ENCODE measurements at regions not wholly inside any gene's neighbourhood (a gene's known extent, or its start where the extent isn't known, plus 50 kb on each side); places are given as distances from the start of the nearest gene placed in this dataset.

DNA sequence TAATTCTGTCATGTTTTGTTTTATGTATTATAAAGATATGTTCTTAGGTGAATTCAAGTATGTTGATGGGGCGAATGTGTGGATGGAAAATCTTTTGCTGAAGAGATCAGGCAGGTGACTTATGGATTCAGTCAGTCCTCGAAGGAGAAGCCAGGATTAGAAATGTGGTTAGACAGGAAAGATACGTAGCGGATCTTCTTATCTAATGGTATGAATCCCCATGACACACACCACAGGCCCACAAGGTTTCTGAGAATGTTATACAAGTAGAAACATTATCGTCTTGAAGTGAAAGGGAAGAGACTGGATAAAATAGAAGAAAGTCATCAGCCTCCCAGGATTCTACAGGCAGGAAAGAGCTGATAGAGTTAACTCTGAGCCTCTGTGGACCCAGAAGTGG is 69.0 kb upstream of the RFXAP start:
- TF ChIP-seq, protein P1, sequence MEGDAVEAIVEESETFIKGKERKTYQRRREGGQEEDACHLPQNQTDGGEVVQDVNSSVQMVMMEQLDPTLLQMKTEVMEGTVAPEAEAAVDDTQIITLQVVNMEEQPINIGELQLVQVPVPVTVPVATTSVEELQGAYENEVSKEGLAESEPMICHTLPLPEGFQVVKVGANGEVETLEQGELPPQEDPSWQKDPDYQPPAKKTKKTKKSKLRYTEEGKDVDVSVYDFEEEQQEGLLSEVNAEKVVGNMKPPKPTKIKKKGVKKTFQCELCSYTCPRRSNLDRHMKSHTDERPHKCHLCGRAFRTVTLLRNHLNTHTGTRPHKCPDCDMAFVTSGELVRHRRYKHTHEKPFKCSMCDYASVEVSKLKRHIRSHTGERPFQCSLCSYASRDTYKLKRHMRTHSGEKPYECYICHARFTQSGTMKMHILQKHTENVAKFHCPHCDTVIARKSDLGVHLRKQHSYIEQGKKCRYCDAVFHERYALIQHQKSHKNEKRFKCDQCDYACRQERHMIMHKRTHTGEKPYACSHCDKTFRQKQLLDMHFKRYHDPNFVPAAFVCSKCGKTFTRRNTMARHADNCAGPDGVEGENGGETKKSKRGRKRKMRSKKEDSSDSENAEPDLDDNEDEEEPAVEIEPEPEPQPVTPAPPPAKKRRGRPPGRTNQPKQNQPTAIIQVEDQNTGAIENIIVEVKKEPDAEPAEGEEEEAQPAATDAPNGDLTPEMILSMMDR (conservative IDR thresholded peaks at IDR 0.05; ENCODE audit: control insufficient read depth, insufficient read depth, low read depth, low read length), result no peak
- H3K4me3 ChIP-seq (ENCODE audit: control insufficient read depth, low read depth, low read length), result no peak overlapping the region
- DNase-seq (ENCODE audit: low read depth), result no peak

DNA sequence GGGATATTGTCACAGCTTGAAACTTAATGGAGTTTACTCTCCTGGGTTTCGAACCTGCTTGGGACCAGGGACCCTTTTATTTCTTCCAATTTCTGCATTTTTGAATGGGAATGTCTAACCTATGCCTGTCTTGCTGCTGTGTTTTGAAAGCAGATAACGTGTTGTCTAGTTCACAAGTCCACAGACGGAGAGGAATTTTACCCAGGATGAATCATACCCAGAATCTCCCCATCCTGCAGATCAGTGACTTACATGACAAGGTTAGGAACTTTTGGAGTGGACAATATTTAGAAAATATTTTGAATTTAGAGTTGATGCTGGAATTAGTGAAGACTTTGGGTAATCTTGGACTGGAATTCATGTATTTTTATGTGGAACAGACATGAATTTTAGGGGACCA is 68.6 kb upstream of the RFXAP start:
- no peak for DNase-seq (ENCODE audit: low read depth)
- no peak overlapping the region for H3K4me3 ChIP-seq (ENCODE audit: control insufficient read depth, low read depth, low read length)
- TF ChIP-seq, protein P1 (conservative IDR thresholded peaks at IDR 0.05; ENCODE audit: control insufficient read depth, insufficient read depth, low read depth, low read length), result no peak

DNA sequence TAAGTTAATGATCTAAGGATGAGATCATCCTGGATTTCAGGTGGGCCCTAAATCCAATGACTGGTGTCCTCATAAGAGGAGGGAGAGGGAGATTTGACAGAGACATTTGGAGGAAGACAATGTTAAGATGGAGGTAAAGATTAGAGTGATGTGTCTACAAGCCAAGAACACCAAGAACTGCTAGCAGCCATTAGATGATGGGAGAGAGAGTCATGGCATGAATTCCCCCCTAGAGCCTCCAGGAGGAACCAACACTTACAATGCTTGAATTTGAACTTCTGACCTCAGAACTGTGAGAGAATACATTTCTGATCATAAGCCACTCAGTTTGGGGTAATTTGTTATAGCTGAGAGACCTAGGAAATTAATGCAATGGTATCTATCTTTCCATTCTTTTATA is 68.1 kb upstream of the RFXAP start:
- no peak overlapping the region for H3K4me3 ChIP-seq (ENCODE audit: control insufficient read depth, low read depth, low read length)
- TF ChIP-seq, protein P1 (conservative IDR thresholded peaks at IDR 0.05; ENCODE audit: control insufficient read depth, insufficient read depth, low read depth, low read length), result no peak
- no peak for DNase-seq (ENCODE audit: low read depth)

DNA sequence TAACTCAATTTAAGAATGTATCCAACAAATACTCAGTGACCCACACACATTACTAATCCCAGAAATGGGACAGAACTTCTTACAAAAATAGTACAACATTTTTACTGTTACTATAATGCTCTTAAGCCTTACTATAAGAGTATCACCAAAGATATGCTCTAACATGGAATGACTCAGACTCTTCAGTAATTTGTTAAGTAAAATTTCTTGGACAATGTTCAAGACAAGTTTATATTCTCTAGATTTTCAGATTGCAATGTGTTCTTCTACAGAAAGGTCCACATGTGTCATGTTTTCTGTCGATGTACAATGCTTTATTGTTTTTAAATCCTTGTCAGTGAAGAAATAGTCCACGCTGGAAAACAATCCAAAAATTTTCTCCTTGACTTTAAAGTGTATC is 66.3 kb upstream of the RFXAP start:
- DNase-seq (ENCODE audit: low read depth), result peak; percentile 21
- TF ChIP-seq, protein P1 (conservative IDR thresholded peaks at IDR 0.05; ENCODE audit: control insufficient read depth, insufficient read depth, low read depth, low read length), result no peak
- H3K4me3 ChIP-seq (ENCODE audit: control insufficient read depth, low read depth, low read length), result no peak overlapping the region

DNA sequence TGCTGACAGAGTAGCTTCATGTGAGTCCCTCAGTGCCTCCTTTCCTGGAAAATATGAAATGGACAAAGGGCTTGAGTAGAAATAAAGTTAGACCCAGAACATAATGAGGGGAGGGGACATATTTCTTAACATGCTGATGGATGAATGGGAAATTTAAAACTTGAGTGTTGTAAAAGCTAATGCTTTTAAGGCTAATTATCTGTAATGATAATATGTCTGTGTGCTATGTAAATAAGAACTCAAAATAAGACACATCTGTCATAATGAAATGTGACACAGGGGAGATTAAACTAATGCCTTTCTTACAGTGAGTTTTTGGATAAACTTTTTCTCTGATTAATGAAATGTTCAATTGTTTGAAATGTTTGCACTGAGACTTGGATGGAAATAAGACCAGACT is 65.8 kb upstream of the RFXAP start:
- H3K4me3 ChIP-seq (ENCODE audit: control insufficient read depth, low read depth, low read length), result no peak overlapping the region
- no peak for DNase-seq (ENCODE audit: low read depth)
- TF ChIP-seq, protein P1 (conservative IDR thresholded peaks at IDR 0.05; ENCODE audit: control insufficient read depth, insufficient read depth, low read depth, low read length), result no peak

DNA sequence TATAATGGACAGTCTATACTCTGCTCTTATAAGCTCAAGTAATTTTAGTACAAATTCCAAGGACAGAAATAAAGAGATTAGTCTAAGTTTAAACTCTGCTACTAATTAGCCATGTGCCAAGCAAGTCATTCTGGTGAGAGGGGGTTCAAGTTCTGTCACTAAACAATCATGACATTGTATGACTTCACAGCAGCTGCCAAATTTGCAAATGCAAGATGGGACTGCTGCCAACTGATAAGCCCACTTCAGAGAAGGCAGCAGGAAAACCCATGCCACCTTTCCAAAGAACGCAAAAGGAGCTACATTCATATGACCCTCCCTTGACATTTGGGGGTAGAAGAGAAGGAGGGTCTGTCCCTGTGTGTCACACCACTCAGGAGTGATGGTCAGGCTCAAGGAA is 60.7 kb upstream of the RFXAP start:
- no peak for DNase-seq (ENCODE audit: low read depth)
- no peak overlapping the region for H3K4me3 ChIP-seq (ENCODE audit: control insufficient read depth, low read depth, low read length)
- TF ChIP-seq, protein P1 (conservative IDR thresholded peaks at IDR 0.05; ENCODE audit: control insufficient read depth, insufficient read depth, low read depth, low read length), result no peak

DNA sequence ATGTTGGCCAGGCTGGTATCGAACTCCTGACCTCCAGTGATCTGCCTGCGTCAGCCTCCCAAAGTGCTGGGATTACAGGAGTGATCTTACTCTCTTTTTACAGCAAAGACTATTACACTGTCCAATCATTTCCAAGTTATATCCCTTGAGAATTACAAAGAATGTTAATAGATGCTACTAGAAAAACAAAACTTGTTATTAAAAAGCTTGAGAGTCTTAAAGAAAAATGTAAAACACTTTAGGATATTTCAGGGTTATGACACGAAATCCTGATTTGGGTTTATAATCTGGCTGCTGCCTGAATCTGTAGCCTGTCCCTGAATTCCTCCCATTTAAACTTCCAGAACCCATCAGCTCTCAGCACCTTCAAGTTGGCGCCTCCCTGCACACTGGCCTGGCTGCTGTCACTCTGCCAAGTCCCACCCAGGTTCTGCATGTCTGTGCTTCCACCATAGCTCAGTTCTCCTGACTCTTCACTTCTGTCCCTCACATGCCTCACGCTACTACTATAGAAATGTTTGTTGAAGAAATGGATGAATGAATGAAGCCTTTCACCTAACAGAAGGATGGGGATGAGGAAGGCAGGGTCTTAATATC is 55.8 kb upstream of the RFXAP start:
- TF ChIP-seq, protein P1 (conservative IDR thresholded peaks at IDR 0.05; ENCODE audit: control insufficient read depth, insufficient read depth, low read depth, low read length), result no peak
- no peak overlapping the region for H3K4me3 ChIP-seq (ENCODE audit: control insufficient read depth, low read depth, low read length)
- DNase-seq (ENCODE audit: low read depth), result no peak
